ENCODE measurements at regions not wholly inside any gene's neighbourhood (a gene's known extent, or its start where the extent isn't known, plus 50 kb on each side); places are given as distances from the start of the nearest gene placed in this dataset.

DNA sequence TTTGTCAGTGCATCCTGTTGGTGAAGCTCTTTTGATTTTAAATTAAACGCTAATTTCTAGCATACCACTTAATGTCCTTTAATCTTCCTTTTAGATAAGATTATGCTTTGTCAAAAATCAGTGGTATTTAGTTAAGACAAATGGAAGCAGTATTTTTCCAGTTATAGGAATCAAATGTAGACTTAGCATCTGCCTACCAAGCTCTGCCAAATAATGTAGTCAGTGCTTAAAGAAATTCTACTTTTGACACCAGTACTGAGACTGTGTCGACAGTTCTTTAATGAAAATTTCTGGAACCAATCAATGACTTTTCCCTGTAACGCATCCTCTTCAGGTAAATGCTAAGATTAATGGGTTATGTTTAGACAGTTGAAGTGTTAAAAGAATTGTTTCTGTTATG lies 803.3 kb upstream of the FAM98A start:
- DNase-seq (ENCODE audit: low read depth): no peak

DNA sequence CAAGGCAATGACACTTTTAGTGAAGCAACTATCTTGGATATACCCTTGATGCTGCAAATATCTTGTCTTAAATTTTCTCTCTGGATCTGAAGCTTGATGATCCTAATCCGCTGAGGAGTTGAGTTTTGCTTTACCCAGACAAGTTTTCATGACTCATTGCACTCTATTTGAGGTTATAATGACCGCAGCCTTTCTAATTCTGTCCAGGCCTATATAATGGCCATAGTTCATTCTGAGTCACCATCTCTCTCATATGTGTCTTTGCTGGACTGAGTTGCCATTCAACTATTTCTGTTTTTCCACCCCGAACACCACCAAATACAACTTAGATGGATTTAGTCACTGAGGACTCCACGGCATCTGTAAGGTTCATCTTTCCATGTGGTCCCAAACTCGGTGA lies 802.1 kb upstream of the FAM98A start:
- no peak for DNase-seq (ENCODE audit: low read depth)

DNA sequence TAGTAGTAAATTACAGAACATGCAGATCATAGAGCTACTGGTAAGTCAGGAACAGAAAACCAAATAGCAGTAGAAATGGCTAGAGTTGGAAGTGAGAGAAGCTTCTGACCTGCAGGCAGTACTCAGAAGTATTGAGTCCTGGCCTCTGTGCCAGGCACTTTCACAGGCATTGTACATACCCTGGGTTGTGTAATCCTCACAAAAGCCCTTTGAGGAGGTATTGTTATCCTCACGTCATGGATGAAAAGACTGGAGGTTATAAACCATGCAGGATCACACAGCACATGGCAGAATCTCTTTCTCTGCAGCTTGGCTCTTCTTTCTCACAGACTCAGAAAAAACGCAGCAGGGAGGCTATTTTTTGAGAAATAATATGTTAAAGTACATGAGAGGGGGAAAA lies 789.3 kb upstream of the FAM98A start:
- no peak for DNase-seq (ENCODE audit: low read depth)

DNA sequence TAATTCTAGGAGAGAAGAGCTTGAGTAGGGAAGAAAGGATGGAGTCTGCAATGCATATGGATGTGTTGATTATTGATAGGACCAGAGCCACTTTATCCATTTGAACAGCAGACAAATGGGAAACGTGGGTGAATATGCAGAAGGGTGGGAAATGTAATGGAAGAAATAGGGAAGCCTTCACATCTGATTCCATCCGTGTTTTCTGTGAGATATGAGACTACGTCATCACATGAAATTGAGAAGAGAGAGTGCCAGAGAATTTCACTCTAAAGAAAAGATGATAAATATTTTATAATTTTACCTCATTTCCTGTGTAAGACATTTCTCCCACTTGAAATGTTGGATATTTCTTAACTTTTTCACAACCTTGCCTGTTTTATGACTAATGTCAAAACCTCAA lies 788.4 kb upstream of the FAM98A start:
- DNase-seq (ENCODE audit: low read depth): no peak

DNA sequence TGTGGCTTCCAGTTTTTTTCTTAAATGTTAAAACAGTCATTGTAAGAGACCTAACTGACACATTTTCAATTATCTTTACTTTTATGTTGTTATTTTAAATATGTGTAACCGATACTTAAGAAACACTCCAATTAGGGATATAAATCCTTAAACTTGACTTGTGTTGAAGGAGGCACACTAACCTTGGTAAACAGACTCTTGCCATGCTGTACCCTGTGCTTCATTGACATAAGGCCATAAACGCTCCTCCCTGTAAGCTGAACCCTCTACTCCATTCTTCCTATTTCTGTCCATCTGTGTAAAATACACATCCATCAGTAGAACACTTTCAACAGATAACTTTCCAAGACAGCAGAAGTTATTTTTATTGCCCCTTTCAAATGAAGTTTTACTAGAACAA lies 780.5 kb upstream of the FAM98A start:
- no peak for DNase-seq (ENCODE audit: low read depth)

DNA sequence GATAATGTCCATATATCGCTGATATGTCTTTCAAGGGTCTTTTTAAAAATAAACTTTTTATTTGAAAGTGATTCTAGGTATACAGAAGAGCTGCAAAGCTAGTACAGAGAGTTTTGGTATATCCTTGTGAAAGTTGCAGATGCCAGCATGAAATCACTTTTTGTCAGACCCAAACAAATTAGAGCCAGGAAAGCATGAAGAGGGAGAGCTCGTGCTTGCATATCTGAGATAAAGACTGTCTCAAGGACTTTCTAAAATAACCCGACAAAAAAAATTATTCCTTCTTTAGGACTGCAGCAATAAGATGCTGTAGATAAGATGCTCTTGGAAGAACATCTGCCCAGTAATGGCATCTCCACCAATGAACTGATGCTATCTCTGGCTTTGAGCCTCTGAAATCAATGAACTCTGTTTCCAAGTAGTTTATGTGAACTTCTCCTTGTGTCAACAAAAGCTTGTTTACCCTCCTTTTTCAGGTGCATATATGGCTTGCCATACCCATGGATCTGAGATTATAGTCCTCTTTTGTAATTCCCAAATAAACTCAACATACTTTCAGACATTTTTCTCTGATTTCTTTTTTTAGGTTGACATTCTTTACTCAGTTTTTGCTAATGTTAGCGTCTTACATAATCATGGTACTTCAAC lies 774.6 kb upstream of the FAM98A start:
- no peak for DNase-seq (ENCODE audit: low read depth)

DNA sequence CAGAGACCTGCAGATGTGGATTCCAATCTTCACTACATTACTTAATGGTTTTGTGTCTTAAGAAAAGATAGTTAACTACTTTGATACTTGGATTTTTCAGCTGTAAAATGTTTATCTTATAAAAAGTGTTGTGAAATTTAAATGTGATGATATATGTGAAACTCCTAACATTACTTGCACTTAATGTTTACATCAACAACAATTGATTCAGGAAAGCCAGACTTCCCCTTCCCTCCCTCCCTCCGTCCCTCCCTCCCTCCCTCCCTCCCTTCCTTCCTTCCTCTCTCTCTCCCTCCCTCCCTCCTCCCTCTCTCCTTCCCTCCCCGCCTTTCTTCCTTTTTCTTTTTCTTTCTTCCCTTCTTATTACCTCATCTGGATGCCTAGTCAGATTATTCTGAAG lies 773.9 kb upstream of the FAM98A start:
- DNase-seq (ENCODE audit: low read depth): no peak

DNA sequence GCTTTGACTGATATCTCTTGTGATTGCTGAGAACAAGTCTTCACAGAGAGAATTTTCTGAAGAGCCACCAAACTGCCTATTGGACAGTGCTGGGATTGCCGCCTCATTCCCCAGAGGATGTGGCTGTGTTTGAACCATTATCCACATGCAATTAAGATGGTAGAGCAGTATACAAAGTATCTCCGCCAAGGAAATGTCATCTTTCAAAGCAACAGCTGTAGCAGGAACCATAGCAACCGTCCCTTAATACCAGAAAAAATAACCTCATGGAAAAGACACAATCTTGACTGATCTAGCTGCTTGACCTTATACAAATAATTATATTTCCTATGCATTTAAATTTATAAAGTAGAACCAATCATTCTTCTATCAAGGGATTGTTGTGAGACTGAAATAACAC lies 772.6 kb upstream of the FAM98A start:
- DNase-seq (ENCODE audit: low read depth): no peak

DNA sequence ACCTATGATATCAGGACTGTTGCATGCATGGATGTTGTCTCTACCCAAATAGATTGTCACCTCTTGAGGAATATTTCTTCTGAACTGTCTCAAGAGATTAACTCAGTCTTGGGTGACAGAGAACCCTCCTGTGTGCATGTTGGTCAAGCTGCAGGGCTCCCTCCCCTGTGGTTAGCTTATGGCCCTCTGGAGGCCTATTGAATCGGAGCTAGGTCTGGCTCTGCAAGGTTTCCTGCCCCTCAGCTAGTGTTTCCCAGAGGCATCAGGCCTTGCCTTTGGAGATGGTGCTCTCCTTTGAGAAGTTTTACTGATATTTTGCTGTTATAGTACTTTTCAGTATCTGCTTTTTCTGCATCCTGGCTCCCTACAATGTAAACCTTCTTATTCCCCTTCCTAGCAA lies 769.2 kb upstream of the FAM98A start:
- DNase-seq (ENCODE audit: low read depth): no peak

DNA sequence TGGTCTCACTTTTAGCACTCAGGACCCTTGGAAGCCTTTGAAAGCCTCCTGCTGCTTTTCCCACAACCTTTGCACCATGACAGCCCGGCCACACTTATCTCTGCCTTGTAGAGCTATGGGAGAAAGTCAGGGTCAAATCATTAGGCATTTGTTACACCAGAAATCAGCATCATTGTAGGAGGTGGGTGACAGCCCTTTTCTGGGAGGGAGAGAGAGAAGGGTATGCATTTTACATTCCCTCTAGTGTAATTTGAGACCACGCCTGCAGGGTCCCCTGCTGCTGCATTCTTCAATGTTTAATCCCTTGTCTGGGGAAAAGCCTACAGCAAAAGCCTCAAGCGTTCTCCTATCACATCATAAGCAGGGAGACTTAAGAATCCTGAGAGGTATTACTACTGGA lies 766.8 kb upstream of the FAM98A start:
- no peak for DNase-seq (ENCODE audit: low read depth)

DNA sequence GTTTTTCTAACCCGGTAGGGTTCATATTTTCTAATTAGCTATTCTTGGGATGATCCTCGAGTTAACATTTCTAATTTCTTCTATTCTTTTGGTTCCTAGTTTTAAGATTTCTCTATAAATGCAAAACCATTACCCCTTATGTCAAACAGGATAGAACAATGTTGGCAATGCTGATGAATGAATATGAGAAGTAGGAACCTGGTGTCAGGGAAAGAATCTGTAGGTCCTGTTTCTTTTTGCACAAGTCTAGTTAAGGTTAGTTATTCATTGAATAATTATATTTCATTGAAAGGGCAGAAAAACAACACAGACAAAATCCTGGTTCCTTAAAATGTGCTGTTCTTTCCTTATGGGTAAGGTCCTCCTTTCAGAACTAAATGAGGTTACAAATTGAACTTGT lies 766.4 kb upstream of the FAM98A start:
- DNase-seq (ENCODE audit: low read depth): no peak

DNA sequence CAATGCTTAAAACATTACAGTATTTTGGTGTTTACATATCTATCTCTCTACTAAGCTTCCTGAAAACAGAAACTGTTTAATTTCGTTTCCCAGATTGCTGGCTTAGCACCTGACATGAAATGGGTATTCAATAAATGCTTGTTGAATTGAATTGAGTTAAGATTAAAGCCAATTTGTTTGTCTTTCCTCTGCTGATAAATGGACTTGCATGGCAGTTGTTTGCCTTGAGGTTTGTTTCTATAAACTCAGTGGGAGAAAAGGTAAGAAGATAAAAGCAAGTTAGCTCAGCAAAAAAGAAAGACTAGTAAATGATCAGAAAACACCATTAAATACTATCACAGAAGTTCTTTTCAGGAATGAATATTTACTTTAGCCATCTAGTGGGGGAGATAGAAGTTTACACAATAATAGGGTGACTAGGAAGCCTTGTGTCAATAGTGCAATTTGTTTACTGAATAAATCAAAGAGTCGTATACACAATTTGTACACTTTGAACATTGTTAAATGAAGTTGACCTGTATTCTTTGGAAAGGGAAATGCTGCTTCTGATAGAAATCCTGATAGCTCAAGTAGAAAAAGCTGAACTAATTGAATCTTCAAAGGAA lies 754.5 kb upstream of the FAM98A start:
- no peak for DNase-seq (ENCODE audit: low read depth)

DNA sequence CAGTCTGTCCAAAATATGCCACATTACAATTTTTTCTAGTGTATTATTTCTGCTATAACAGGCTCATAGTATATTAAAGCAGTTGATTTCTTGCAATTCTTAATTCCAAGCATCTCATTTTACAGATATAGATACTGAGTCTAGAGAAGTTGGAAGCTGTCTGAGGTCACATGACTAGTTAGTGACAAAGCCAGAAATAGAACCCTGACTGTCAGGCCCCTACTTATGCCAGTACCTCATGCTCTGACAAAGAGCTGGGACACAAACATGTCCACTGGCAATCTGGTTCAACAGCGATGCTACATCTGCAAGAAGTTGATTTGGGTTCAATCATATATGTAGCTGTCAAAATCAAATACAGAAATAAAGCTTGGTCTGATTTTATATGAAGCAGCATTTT lies 750.4 kb upstream of the FAM98A start:
- no peak for DNase-seq (ENCODE audit: low read depth)

DNA sequence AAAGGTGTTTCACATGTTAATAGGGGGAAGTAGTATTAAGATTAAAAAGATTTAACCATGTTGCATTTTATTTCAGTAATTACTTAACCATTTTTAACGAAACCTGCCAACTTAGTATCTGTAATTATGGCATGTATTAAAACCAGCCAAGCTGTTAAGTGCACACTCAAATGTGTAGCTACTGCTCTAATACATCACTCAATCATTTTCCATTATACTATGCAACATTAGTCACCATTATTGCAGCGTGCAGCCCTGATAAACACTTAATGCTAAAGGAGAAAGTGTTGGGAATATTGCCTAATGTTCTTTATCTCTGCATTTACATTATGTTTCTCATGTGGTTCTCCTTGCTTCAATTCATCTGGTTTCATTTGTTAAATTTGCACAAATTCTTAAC lies 745.9 kb upstream of the FAM98A start:
- no peak for DNase-seq (ENCODE audit: low read depth)

DNA sequence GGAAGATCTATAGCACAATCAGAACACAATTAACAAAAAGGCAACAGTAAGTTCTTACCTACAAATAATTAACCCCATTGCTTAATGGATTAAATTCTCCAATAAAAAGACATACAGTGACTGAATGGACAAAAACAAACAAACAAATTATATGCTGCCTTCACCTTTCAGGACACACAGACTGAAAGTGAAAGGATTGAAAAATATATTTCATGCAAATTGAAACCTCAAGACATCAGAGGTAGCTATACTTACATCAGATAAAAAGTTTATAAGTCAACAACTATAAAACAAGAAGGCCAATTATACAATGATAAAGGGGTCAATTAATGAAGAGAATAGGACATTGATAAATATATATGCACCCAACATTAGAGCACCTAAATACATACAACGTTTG lies 741.2 kb upstream of the FAM98A start:
- DNase-seq (ENCODE audit: low read depth): no peak

DNA sequence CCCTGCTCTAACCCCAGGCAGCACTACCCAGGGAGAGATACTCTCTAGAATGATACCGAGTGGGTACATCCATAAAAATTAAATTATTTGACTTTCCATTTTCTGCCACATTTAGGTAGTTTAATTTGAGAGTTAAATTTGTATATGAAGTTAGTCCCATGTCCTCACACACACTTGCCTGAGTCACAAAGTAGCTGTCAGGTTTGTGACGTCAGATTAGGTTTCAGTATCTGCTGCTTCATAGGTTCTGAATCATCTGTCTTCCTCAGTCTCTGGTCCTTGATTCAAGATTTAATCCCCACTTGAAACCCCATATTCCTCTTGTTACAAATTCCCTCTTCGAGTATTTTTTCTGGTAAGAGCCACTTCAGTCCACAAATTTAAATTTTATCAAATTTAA lies 738.6 kb upstream of the FAM98A start:
- no peak for DNase-seq (ENCODE audit: low read depth)

DNA sequence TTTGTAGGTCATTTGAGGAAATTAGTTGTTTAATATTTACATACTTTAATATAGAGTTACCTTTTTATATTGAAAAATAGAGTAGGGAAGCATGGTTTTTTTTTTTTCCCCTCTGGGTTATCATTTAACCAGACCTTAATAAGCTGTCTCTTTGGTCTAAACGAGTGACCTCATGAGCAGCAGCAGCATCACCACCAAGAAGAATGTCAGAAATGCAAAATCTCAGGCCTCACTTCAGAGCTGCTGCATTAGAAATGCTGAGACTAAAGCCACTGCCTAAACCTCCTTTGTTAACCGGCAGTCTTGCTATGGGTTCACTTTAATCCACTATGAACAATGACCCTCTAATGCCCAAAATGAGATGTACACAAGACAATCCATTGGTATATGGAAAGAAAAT lies 733.7 kb upstream of the FAM98A start:
- DNase-seq (ENCODE audit: low read depth): no peak

DNA sequence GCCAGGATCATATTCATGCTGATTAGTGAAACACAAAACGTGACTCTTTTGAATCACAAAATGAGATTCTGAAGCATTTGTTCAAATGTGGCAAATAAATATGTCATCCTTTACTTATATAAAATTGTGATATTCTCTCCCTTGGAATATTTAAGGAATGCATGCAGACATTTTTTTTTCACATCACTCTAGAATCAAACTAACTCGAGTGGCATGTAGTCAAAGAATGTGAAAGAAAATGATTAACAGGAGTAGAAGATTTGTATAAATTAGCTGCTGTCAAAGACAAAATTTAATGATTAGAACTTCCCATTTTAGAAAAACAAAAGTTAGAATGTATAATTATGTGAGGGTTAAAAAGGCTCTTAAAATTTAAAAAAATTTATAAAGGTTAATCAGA lies 721.0 kb upstream of the FAM98A start:
- DNase-seq (ENCODE audit: low read depth): no peak

DNA sequence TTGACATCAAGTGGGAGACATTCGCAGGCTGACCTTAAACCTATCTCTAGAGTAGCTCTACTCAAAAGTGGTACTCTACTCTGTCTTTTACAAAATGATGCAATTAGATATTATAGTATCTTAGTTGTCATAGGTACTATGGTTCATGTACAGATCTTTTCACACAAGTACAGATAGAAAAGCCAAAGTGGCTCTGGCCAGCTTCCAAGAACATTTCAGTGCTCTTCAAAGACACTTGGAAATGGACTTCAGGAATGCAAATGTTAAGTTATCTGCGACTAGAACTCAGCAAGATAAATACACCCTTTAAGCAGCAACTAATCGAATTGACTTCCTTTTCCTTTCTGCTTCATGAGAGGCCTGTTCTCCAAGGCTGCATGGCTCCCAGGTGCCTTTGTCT lies 718.7 kb upstream of the FAM98A start:
- no peak for DNase-seq (ENCODE audit: low read depth)

DNA sequence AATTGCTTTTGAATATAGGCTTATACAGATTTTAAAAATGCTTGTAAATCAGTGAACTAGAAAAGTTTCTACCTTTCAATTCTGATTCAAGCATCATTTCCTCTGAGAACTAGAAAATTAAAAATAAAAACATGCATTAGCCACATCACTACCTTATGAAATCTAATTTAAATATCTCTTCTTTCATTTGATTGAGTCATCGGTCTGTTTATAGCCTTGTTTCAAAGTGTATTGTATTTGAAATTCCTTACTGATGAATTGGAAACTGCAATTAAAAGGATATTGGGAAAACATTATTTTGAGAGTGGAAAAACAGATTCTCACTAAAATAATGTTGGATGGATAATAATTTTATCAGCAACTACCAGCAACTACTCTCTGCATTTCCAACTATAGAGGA lies 717.7 kb upstream of the FAM98A start:
- no peak for DNase-seq (ENCODE audit: low read depth)

DNA sequence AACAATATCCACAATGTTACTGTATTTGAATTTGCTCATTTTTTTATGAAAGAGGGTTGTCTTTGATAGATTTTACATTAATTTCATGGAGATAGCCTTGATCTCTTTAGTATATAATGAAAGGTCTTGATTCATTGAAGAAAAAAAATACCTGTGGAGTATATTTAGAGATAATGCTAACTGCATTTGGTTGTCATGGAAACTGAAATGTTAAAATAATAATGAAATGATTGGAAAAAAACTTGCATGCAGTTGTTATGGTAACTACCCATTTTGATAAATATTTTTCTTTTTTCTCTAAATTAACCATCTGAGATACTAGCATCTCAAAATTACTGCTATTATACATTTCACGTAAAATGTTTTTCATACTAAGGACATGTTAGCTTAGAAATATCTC lies 712.7 kb upstream of the FAM98A start:
- no peak for DNase-seq (ENCODE audit: low read depth)

DNA sequence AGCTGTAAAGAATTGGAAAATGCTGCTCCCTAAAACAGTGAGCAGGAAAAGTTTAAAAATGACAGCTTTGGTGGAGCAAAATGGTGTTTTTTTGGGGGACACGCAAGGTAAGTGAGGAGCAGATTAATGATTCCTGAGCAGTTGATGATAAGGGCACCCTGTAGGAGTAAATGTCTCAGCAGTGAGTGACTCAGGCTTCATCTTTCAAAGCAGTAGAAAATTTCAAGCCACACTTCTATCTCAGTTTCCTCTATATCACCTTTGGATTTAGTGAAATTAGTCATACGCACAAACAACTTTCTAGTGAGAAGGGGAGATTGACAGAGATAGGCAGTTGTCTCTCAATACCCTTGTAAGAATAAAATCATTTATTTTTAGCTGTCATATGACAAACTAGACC lies 709.0 kb upstream of the FAM98A start:
- no peak for DNase-seq (ENCODE audit: low read depth)

DNA sequence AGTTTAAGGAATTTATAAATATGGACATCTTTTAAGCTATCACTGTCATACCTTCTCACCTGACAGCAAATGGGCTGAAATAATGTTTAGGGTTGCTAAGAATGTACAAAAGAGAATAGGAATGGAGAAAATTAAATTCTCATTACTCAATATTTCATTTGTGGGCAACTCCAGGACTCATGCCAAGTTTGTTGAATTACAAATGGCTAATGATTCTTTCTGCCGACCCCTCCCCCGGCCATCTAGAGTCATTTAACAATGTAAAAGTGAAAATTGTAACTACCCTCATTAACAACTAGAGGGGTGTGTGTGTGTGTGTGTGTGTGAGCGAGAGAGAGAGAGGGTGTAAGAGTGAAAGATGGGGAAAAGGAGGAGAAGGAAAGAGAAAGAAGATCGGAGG lies 708.5 kb upstream of the FAM98A start:
- no peak for DNase-seq (ENCODE audit: low read depth)

DNA sequence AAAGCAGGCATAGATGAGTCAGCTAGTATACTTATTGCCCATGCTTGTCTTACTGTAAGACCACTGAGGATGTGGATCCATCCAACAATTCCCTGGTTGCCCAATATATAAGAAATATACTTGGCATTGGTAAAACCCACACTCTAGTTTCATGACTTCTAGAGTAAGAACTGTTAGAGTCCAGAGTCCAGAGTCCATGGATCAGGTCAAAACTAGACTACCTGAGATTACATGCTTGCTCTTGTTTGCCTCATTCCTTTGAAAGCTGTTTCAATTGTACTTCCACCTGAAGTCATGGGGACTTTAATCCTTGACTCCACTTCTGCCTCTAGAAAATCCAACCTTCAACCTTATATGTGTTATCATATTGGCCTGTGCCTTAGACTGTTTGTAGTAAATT lies 707.6 kb upstream of the FAM98A start:
- no peak for DNase-seq (ENCODE audit: low read depth)

DNA sequence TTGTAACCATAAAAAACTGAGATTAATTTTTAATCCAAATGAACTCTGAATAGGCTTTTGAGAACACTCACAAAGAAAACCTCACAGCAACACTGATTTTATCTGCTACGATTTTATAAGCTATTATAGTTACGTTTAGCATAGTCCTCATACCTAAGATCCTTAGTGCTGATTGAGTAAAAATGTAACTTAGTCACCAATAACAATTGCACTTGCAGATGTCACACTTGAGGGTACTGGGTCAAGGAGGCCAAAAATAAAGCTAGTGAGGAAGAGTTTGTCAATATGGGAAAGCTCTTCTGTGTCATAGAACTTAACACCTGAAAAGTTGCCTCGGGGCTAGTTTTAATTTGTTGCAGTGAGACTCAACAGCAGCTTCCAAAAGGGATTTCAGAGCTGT lies 706.5 kb upstream of the FAM98A start:
- no peak for DNase-seq (ENCODE audit: low read depth)

Data from GM04504 (cell line).